Panc1 (cell line): ENCODE measurements at regions not wholly inside any gene's neighbourhood (a gene's known extent, or its start where the extent isn't known, plus 50 kb on each side); places are given as distances from the start of the nearest gene placed in this dataset.

Experiments used
- ATAC-seq: fragments of 200-7000 bp; cut with Tn5 transposase; 2 replicates; pipeline ENCODE4 v1.9.1; 2020; ENCODE audit warnings: mild to moderate bottlenecking, moderate library complexity
- BruUV-seq: library from RNA; stranded (reverse); fragments of 400-500 nt; replicated peaks from 2 replicates; lab custom pipeline; 2021; lab: Mats Ljungman, UMichigan
- CTCF ChIA-PET: fragments of 300-600 bp; sonication (Branson Sonifier 250); formaldehyde crosslinking; loops from one replicate; lab custom pipeline; 2022; ENCODE audit warnings: antibody characterized with exemption; lab: Charles Lee
- POLR2A ChIA-PET: fragments of 300-600 bp; sonication (Branson Sonifier 250); formaldehyde crosslinking; loops from one replicate; lab custom pipeline; 2022; ENCODE audit warnings: antibody characterized with exemption; lab: Charles Lee
- DNase-seq: peaks from one replicate; pipeline ENCODE4 v3.0.0-alpha.2; 2010; ENCODE audit warnings: low read depth, low spot score
- H3K27ac ChIP-seq: 2 replicates; pipeline ENCODE4 v1.5.1; 2011; ENCODE audit warnings: mild to moderate bottlenecking, low read length, inconsistent platforms
- H3K27me3 ChIP-seq: fragments of 200-500 bp; sonication (Bioruptor generic); 2 replicates; pipeline ENCODE4 v1.6.0; 2014; ENCODE audit warnings: low read length, inconsistent platforms; ENCODE audit not compliant: control insufficient read depth, insufficient read depth
- H3K36me3 ChIP-seq: fragments of 200-500 bp; sonication (Bioruptor generic); 2 replicates; pipeline ENCODE4 v1.5.1; 2014; ENCODE audit warnings: inconsistent platforms, mild to moderate bottlenecking, low read length, moderate library complexity; ENCODE audit not compliant: control insufficient read depth, insufficient read depth
- H3K4me1 ChIP-seq: 2 replicates; pipeline ENCODE4 v1.5.1; 2011; ENCODE audit warnings: inconsistent platforms, mild to moderate bottlenecking, low read length, moderate library complexity; ENCODE audit not compliant: control insufficient read depth, insufficient read depth
- H3K4me3 ChIP-seq, 2 experiments: 2 replicates each; pipeline ENCODE4 v1.5.1; 2011 to 2012; ENCODE audit warnings: low read depth in 2 of 2, low read length in 2 of 2, mild to moderate bottlenecking in 2 of 2, inconsistent platforms in 1 of 2, moderate library complexity in 1 of 2
- H3K9me3 ChIP-seq: fragments of 200-500 bp; sonication (Bioruptor generic); 2 replicates; pipeline ENCODE4 v1.5.1; 2014; ENCODE audit warnings: low read depth, mild to moderate bottlenecking, inconsistent platforms, low read length, moderate library complexity; ENCODE audit not compliant: control insufficient read depth, insufficient read depth
- POLR2AphosphoS5 ChIP-seq: IDR thresholded peaks from 2 replicates; pipeline ENCODE4 v1.6.1; 2012; ENCODE audit warnings: mild to moderate bottlenecking, low read depth, low read length, moderate library complexity
- SIN3A ChIP-seq: IDR thresholded peaks from 2 replicates; pipeline ENCODE4 v1.6.1; 2012; ENCODE audit warnings: low read depth, mild to moderate bottlenecking, low read length, moderate library complexity, borderline replicate concordance; ENCODE audit not compliant: insufficient read depth
- TCF7L2 ChIP-seq: IDR thresholded peaks from 2 replicates; pipeline ENCODE4 v1.6.1; 2011; ENCODE audit warnings: mild to moderate bottlenecking, low read depth, low read length, inconsistent platforms
- in situ Hi-C: cut with HindIII; loops from 2 replicates; pipeline ENCODE4 v1.10.0; 2016; ENCODE audit warnings: low sequenced_read_pairs, low pct_unique_long_range_greater_than_20kb
- intact Hi-C: fragments of 100-400 bp; cut with micrococcal nuclease; formaldehyde crosslinking; loops from one replicate; pipeline ENCODE4 v1.10.0; 2022; ENCODE audit not compliant: unreplicated experiment
- TF ChIP-seq, protein P1 (sequence below): fragments of 450-650 bp; IDR thresholded peaks from 2 replicates; pipeline ENCODE4 v1.5.1; 2017; ENCODE audit warnings: mild to moderate bottlenecking
- TF ChIP-seq, protein P2 (sequence below), 2 experiments: IDR thresholded peaks; 2 replicates each; pipeline ENCODE4 v1.6.1; 2011 to 2012; ENCODE audit warnings: low read depth in 2 of 2, control low read depth in 1 of 2, low read length in 1 of 2, mild to moderate bottlenecking in 1 of 2, moderate library complexity in 1 of 2; ENCODE audit not compliant: insufficient read depth in 1 of 2

DNA sequence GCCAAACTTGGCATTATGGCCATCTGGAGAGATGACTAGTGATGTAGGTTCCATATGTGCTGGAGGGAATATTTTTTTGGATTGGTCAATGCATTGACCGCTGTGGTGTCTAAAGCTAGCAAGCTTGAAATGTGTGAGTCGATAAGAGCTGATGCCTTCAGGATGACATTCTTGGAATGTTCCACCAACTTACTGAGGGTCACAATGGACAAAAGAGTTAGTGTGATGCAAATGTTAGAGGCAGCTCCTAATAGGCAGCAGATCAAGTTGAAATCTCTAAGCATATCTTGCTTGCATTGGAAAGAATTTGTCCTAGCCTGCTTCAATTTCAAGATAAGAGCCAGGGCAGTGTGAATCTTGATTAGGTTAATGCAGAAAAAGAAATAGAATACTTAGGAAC, 210.4 kb upstream of the AFF2 start:
- no peak overlapping the region for H3K4me3 ChIP-seq
- intact Hi-C loops (no loop called here), in situ Hi-C loops (no loop called here)
- ChIA-PET CTCF (no interaction called here), POLR2A (no interaction called here)
- no peaks in the 10 kb centered on the region for H3K9me3 ChIP-seq
- no peaks in the 10 kb centered on the region for H3K4me1 ChIP-seq
- no peaks in the 10 kb centered on the region for H3K36me3 ChIP-seq
- BruUV-seq, result no TSS peak
- H3K27me3 ChIP-seq, result no peaks in the 10 kb centered on the region
- H3K27ac ChIP-seq, result no peak overlapping the region
- no peak for DNase-seq
- ATAC-seq, result no peak
- TF ChIP-seq, protein P1, sequence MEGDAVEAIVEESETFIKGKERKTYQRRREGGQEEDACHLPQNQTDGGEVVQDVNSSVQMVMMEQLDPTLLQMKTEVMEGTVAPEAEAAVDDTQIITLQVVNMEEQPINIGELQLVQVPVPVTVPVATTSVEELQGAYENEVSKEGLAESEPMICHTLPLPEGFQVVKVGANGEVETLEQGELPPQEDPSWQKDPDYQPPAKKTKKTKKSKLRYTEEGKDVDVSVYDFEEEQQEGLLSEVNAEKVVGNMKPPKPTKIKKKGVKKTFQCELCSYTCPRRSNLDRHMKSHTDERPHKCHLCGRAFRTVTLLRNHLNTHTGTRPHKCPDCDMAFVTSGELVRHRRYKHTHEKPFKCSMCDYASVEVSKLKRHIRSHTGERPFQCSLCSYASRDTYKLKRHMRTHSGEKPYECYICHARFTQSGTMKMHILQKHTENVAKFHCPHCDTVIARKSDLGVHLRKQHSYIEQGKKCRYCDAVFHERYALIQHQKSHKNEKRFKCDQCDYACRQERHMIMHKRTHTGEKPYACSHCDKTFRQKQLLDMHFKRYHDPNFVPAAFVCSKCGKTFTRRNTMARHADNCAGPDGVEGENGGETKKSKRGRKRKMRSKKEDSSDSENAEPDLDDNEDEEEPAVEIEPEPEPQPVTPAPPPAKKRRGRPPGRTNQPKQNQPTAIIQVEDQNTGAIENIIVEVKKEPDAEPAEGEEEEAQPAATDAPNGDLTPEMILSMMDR, result no peak
- TF ChIP-seq, protein P2, sequence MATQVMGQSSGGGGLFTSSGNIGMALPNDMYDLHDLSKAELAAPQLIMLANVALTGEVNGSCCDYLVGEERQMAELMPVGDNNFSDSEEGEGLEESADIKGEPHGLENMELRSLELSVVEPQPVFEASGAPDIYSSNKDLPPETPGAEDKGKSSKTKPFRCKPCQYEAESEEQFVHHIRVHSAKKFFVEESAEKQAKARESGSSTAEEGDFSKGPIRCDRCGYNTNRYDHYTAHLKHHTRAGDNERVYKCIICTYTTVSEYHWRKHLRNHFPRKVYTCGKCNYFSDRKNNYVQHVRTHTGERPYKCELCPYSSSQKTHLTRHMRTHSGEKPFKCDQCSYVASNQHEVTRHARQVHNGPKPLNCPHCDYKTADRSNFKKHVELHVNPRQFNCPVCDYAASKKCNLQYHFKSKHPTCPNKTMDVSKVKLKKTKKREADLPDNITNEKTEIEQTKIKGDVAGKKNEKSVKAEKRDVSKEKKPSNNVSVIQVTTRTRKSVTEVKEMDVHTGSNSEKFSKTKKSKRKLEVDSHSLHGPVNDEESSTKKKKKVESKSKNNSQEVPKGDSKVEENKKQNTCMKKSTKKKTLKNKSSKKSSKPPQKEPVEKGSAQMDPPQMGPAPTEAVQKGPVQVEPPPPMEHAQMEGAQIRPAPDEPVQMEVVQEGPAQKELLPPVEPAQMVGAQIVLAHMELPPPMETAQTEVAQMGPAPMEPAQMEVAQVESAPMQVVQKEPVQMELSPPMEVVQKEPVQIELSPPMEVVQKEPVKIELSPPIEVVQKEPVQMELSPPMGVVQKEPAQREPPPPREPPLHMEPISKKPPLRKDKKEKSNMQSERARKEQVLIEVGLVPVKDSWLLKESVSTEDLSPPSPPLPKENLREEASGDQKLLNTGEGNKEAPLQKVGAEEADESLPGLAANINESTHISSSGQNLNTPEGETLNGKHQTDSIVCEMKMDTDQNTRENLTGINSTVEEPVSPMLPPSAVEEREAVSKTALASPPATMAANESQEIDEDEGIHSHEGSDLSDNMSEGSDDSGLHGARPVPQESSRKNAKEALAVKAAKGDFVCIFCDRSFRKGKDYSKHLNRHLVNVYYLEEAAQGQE (IDR thresholded peaks at IDR 0.05; ENCODE audit: insufficient read depth in 1 of 2, low read depth in 2 of 2, low read length in 1 of 2), result no peak
- no peak for TF ChIP-seq TCF7L2
- TF ChIP-seq SIN3A, result no peak
- no peak for TF ChIP-seq POLR2AphosphoS5

DNA sequence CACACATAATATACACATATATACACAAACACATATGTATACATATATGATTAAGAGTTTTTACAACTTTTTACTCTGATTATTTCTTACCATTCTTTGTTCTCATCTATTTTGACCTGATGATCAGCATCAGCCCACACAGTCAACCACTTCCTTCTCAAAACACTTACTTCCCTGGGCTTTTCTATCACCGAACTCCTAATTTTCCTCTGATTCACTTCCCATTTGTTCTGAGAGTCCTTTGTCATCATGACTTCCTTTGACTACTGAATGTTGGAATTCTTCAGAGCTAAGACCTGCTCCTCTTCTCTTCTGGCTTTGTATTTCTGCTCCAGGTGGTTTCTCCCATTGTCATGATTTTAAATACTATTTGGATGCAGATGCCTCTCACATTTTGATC, 209.5 kb upstream of the AFF2 start:
- no TSS peak for BruUV-seq
- no peaks in the 10 kb centered on the region for H3K4me1 ChIP-seq
- H3K9me3 ChIP-seq, result no peaks in the 10 kb centered on the region
- CTCF ChIA-PET, result no interaction called here
- in situ Hi-C loops, result no loop called here
- DNase-seq, result no peak
- no peak for ATAC-seq
- no peaks in the 10 kb centered on the region for H3K27me3 ChIP-seq
- H3K4me3 ChIP-seq, result no peak overlapping the region
- POLR2A ChIA-PET, result no interaction called here
- intact Hi-C loops, result no loop called here
- H3K27ac ChIP-seq, result no peak overlapping the region
- TF ChIP-seq TCF7L2 (no peak), SIN3A (no peak), POLR2AphosphoS5 (no peak)
- TF ChIP-seq, protein P1, result no peak
- TF ChIP-seq, protein P2 (IDR thresholded peaks at IDR 0.05; ENCODE audit: insufficient read depth in 1 of 2, low read depth in 2 of 2, low read length in 1 of 2), result no peak
- no peaks in the 10 kb centered on the region for H3K36me3 ChIP-seq
